GM18508 (cell line): ENCODE measurements at regions not wholly inside any gene's neighbourhood (a gene's known extent, or its start where the extent isn't known, plus 50 kb on each side); places are given as distances from the start of the nearest gene placed in this dataset.
"Not testable (repeated sequence)": the region's sequence is repeated elsewhere in the genome, so short reads cannot be mapped to it uniquely, and the experiment has no call there.

Source experiments
- ATAC-seq: cut with Tn5 transposase; IDR thresholded peaks from one replicate; pipeline ENCODE4 v1.9.1; 2021; ENCODE audit warnings: moderate number of reproducible peaks; ENCODE audit not compliant: insufficient read depth, unreplicated experiment

DNA sequence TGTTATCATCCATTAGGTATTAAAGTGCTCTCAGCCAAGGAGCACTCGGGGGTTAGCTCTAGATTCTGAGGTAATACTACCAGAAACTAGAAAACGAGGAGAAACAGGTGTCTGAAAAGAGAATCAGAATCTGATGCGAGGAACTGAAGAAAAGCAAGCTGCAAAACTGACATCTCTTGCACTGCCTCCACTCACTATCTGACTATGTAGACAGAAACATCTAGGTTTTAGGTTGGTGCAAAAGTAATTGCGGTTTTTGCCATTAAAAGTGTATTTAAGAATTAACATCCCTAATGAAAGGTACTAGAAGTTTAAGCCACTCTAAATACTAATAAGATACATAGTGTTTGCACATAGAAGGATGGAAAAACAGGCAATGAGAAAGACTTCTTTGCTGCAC lies 334.4 kb downstream of the GOLGA6L6 start:
- not testable (repeated sequence) for ATAC-seq

DNA sequence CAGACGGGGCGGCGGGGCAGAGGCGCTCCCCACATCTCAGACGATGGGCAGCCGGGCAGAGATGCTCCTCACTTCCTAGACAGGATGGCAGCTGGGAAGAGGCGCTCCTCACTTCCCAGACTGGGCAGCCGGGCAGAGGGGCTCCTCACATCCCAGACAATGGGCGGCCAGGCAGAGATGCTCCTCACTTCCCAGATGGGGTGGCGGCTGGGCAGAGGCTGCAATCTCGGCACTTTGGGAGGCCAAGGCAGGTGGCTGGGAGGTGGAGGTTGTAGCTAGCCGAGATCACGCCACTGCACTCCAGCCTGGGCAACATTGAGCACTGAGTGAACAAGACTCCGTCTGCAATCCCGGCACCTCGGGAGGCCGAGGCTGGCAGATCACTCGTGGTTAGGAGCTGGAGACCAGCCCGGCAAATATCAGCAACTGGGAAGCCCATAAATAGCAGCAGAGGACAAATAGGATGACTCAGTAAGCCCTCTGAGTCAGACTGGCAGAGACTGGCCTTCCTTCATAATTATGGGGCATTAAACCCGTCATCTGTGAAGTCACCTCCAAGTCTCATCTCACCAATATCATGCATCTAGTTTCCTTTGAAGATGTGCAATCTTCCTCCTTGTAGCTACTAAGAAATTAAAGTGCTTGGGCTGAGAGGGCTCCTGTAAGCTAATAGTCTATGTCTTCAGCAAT lies 337.3 kb downstream of the GOLGA6L6 start:
- ATAC-seq: not testable (repeated sequence)

DNA sequence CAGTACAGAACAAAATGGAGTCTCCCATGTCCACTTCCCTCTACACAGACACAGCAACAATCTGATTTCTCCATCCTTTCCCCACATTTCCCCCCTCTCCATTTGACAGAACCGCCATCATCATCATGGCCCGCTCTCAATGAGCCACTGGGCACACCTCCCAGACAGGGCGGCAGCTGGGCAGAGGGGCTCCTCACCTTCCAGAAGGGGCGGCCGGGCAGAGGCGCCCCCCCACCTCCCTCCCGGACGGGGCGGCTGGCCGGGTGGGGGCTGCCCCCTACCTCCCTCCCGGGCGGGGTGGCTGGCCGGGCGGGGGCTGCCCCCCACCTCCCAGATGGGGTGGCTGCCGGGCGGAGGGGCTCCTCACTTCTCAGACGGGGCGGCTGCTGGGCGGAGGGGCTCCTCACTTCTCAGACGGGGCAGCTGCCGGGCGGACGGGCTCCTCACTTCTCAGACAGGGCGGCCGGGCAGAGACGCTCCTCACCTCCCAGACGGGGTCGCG lies 337.9 kb downstream of the GOLGA6L6 start:
- not testable (repeated sequence) for ATAC-seq

DNA sequence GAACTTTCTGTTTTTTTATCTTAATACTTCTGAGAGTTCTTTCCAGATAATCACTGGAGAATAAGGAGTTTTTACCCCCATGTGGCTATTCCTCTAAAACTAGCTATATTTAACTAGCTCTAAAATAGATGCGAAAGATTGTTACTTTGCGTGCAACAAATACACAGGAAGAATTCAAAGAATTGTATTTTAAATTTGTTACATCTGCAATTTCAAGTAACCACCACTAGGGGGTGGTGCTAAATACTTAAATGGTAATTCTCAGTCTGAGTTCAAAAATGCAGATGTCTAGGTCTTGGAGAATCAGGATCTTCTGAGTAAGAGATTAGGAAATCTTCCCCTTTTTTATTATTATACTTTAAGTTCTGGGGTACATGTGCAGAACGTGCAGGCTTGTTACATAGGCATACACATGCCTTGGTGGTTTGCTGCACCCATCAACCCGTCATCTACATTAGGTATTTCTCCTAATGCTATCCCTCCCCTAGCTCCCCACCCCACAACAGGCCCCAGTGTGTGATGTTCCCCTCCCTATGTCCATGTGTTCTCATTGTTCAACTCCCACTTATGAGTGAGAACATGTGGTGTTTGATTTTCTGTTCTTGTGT lies 346.9 kb downstream of the GOLGA6L6 start:
- not testable (repeated sequence) for ATAC-seq

DNA sequence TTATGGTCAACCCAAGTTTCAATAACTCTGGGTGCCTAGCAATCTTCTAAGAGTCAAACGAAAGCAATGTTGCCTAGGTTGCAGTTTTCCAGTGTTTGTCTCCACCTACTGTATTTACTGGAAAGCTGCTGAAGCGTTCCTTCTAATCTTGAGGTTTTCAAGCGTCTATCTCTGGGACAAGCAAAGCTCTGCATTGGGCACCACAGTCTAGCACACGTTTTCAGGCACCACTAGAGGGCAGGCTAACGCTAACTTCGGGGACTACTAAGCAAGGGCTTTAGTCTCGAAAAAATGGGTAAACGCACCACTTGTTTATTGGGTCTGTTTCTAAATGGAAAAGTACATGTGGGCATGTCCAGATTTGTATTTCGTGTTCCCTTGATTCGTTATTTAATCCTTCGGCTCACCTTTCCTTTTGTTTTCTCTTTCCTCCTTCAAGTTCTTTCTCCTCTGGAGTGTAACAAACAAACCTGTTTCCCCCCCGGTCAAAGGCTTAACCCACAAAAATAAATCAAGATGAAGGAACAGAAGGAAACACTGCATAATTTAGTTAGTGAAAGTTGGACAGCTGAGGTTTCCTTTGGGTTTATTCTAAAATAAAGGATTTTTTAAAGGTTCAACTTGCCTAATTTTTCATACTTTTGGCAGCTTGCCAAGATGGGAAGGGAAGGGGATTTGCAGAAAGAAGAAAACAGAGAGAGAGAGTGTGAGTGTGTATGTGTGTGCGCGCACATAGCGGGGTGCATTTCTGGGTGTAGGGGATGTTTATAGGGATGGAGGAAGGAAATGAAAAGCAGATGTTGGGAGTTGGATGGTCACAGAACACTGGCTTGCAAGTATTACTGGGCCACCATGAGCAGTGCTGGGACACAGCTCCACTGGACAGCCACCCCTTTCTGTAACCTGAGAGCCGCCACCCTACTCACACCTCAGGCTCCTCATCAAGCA lies 348.3 kb downstream of the GOLGA6L6 start:
- peak; percentile 62 for ATAC-seq

DNA sequence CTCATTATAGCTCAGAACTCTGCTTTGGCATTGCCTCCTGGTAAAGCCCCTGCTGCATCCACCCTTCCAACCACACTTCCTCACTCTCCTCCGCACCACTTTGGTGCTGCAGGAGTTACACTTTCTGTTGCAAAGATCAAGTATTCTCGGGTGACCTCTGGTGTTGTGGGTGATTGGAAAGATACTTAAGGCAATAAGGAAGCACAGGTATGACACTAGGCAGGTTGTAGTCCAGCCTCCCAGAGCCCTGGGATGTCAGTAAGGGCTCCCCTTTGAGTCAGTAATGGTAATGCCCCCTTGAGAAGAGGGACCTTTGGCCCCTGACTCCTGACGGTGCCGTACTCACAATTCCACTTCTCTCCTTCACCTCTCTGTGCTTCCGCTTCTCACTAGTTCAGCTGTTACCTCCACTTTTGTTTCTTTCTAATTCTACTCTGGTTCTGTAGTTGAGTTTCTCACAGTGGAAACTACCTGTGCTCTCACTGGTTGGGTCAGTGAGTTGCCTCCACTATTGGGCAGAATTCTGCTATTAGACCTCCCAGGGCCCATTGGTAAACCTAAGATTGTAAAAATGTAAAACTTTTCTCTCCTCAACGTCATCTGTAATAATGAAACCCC lies 350.0 kb downstream of the GOLGA6L6 start:
- ATAC-seq: not testable (repeated sequence)

DNA sequence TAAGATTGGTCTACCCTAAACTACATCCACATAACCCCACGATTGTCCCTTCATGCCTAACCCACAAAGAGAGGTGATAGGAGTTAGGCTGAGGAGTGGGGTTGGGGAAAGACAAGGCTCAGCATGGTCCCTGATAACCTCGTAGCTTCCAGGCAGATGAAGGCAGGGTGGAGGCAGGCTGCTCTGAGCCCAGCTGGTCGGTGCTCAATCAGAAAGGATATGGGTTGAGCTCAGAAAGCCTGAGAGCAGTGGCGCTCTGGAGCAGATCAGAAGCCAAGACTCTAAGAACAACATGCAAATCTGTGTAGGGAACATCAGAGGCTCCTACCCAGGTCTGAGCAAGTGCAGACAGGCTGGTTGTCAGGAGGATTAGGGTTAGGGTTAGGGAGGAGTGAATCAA lies 353.0 kb downstream of the GOLGA6L6 start:
- ATAC-seq: not testable (repeated sequence)

DNA sequence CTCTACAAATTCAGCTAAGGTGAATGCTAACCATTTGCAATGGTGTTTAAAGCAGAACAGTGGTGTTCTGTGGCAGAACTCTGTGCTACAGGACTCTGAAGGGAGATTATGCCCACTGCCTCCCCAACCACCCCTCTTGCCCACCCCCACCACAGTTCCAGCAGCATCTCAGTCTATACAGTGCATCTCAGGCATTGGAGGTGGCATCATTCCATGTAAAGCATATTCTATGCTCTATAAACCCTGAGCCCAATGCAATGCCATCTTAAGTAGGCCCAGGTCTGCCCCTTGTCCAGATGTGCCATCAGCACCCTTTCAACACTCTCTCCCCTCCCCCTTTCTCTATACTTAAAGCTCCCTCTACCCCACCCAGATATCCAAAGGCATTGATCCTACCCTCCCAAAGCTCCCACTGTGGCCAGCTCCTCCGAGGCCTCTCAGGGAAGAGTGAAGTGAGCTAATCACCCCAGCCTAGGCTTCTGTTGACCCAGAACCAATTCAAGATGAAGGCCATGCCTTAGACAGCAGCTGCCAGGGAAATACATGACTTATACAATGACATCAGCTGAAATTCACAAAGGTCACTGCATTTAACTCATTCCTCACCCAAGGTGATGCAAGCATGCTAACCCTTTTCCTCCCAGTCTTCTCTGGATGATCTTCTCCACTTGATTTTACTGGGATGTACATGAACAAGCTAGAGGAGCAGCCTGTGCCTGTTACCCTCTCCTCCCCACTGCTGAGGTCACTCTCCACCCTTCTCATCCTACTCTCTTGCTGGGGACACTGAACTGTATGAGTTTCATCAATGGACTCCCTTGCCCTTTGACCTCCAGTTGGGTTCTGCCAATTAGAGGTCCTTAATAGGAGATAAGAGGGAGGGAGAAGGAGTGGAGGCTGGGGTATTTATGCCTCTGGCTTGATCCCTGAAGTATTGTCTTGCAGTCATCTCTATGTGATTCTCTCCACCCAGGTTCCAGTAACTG lies 353.9 kb downstream of the GOLGA6L6 start:
- ATAC-seq: not testable (repeated sequence)

DNA sequence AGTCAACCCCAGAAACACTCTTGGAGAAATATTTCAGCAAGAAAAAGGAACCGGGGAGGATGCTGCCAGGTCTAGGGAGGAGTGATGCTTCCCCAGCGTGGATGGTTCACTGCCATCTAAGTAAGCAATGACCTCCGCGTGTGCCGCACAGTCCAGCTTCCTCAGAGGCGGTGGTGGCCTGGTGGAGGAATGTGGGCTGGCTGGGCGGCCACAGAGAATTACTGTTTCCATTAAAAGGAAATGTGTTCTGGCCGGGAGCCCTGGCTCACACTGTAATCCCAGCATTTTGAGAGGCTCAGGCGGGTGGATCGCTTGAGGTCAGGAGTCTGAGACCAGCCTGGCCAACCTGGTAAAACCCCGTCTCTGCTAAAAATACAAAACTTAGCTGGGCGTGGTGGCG lies 356.7 kb downstream of the GOLGA6L6 start:
- not testable (repeated sequence) for ATAC-seq

DNA sequence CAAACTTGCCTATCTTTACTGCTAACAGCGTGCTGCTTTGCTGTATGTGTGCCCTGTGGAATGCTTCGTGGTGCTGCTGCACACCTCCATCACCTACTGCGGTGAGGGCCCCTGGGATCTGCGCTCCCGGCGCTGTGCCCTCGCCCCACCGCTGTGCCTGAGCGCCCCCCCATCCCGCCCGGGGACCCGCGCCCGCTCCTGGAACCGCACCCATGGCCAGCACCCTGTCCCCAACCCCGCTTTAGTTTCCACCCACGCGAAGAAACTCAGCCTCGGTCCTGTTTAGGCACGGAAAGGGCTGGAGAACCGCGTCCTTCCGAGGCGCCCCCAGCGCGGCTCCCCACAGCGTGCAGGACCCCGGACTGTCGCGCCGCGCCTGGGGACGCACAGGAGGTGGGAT lies 373.4 kb downstream of the GOLGA6L6 start:
- ATAC-seq: not testable (repeated sequence)

DNA sequence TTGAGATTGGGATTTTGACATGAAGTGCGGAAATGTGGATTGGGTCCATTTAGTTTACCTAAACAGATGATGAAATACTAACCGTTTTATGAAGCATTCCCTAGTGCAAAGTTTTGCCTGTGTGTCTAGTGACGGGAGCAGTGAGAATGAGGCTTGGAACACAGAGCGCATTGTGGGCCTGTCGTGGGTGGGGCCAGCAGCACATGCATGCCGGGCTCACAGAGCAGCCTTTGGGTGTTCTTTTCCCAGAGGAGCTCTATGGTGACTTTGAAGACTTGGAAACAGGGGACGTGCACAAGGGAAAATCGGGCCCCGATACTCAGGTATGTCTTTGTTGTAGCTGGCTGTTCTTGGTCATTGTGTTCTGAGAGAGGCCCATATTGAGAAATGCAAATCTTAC lies 388.1 kb downstream of the GOLGA6L6 start:
- ATAC-seq: not testable (repeated sequence)

DNA sequence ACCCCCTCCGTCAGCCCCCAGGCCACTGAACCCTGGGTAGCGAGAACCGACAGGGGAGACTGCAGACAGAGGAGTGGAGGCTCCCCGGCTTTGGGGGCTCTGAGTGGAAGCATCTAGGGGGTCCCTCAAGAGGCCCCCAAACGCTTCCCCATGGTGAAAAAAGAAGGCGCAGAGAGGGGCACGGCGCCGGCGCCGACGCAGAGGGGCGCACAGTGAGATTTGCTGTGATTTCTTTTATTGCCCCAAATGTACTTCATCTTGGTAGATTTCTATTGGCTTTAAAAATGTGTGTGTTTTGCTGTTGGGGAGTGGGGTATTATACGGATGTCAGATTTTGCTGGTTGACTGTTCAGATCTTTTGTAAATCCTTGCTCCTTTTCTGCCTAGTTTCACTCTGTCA lies 392.9 kb downstream of the GOLGA6L6 start:
- ATAC-seq: not testable (repeated sequence)

DNA sequence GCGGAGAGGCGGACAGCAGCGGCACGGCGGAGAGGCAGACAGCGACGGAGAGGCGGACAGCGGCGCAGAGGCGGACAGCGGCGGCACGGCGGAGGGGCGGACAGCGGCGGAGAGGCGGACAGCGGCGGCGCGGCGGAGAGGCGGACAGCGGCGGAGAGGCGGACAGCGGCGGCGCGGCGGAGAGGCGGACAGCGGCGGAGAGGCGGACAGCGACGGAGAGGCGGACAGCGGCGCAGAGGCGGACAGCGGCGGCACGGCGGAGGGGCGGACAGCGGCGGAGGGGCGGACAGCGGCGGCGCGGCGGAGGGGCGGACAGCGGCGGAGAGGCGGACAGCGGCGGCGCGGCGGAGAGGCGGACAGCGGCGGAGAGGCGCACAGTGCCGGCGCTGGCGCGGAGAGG lies 393.6 kb downstream of the GOLGA6L6 start:
- ATAC-seq: not testable (repeated sequence)

DNA sequence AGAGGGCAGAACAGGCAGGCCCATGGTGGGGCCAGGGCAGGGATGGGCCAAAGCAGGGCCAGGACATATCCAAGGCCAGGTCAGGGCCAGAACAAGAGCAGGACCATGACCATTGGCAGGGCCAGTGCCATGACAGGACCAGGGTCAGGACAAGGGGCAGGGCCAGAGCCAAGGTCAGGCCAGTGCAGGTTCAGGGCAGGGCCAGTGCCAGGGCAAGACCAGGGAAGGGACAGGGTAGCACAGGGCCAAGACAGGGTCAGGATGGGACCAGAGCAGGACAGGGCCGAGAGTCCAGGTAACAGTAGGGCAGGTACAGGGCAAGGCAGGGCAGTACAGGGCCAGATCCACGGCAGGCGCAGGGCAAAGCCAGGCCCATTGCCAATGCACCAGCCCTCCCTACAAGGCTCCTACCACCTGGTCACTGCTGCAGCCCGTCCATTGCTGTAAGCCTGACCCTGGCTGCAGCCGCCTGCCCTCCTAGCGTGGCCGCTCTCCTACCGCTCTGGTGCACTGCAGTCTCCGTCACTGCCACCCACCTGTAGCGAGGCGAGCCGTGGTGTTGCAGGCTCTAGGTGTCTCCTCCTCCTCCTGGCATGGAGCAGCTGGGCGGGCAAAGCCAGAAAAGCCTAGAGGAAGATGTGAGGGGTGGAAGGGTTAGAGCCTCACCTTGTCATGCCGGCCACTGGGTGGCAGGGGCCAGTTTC lies 397.1 kb downstream of the GOLGA6L6 start:
- not testable (repeated sequence) for ATAC-seq

DNA sequence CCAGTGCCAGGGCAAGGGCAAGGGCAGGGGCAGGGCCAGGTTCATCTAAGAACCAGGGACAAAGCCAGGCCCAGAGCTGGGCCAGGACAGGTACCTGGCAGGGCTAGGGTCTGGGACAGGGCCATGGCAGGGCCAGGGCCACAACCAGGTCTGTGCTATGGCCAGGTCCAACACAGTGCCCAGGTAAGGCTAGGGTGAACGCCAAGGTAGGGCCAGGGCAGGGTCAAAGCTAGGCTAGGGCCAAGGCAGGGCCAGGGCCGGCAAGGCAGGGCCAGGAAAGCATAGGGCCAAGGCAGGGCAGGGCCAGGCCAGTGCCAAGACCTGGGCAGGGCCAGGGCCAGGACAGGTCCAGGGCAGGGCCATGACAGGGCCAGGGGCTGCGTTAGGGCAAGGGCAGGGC lies 398.7 kb downstream of the GOLGA6L6 start:
- ATAC-seq: not testable (repeated sequence)

DNA sequence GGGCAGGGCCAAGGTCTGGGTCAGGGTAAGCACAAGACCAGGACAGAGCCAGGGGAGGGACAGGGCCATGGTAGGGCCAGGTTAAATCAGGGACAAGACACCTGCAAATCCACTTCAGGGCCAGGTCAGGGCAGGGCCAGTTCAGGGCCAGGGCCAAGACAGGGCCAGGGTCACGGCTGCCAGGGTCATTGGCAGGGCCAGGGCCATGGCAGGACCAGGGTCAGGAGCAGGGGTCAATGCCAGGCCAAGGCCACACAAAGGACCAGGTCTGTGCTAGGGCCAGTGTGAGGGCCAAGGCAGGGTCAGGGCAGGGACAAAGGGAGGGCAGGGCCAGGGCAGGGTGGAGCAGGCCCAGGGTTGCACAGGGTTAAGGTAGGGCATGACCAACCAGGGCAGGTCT lies 399.2 kb downstream of the GOLGA6L6 start:
- ATAC-seq: not testable (repeated sequence)

DNA sequence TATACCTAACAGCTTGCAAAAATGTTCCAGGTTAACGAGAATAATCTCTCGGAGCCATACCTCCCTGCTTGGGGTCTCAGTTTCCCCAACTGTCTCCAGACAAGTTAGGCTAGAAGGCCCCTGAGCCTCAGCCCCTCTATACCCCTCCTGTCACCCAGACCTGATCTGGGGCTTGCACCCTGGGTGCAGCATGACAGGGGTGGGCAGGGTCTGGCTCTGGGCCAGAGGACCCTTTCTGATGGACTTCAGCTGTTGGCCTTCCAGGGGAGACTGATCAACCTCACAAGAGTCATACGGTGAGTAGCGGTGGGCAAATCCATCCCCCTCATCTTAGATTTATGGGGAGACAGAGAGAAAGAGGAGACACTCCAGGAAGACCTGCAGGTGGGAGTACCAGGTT lies 416.9 kb downstream of the GOLGA6L6 start:
- ATAC-seq: not testable (repeated sequence)

DNA sequence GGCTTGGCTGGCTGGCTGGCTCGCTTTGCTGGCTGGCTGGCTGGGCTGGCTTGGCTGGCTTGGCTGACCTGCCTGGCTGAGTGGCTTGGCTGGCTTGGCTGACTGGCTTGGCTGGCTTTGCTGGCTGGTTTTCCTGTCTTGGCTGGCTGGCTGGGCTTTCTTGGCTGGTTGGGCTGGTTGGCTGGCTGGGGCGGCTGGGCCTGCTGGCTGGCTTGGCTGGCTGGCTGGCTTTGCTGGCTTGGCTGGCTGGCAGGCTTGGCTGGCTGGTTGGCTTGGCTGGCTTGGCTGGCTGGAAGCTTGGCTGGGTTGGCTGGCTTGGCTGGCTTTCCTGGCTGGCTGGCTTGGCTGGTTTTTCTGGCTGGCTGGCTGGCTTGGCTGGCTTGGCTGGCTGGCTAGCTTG lies 435.6 kb downstream of the GOLGA6L6 start:
- ATAC-seq: no peak
